ENCODE measurements at regions not wholly inside any gene's neighbourhood (a gene's known extent, or its start where the extent isn't known, plus 50 kb on each side); places are given as distances from the start of the nearest gene placed in this dataset.
"Not testable (repeated sequence)": the region's sequence is repeated elsewhere in the genome, so short reads cannot be mapped to it uniquely, and the experiment has no call there.

DNA sequence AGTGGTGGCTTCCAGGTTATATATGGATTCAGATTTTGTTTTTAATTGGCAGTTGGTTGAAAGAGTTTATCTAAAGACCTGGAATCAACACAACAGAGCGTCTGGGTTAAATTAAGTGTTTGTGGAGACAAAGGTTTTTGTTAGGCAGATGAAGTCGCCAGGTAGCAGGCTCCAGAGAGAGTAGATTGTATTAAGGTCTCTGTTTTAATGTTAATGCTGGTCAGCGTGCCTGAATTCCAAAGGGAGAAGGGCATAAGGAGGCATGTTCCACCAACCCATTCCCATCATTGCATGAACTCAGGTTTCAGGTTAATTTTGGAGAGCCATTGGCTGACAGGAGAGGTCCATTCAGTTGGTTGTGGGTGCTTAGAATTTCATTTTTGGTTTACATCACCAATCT, 744.1 kb upstream of the GJE1 start:
- Histone ChIP-seq H3K9me3 (ENCODE audit: low read length) (no peaks in the 10 kb centered on the region), H3K9ac (ENCODE audit: low read length) (no peak overlapping the region), H3K36me3 (ENCODE audit: insufficient read depth, low read length) (no peaks in the 10 kb centered on the region), H3K27me3 (ENCODE audit: insufficient read depth, low read depth, low read length) (no peaks in the 10 kb centered on the region), H3K9me2 (ENCODE audit: insufficient read depth, low read length) (no peaks in the 10 kb centered on the region), H3K4me3 (ENCODE audit: low read length) (no peak overlapping the region), H3K79me2 (replicated peaks; ENCODE audit: insufficient read depth, low read length) (no peaks in the 10 kb centered on the region), H3K4me2 (ENCODE audit: low read length) (no peak overlapping the region), H4K20me1 (ENCODE audit: insufficient read depth) (no peaks in the 10 kb centered on the region), H3F3A (ENCODE audit: insufficient read depth, low read length, poor library complexity, severe bottlenecking) (no peaks in the 10 kb centered on the region), H3K27ac (ENCODE audit: low read length) (no peak overlapping the region), H2AFZ (ENCODE audit: low read depth, low read length) (no peak overlapping the region)
- TF ChIP-seq MXI1 (conservative IDR thresholded peaks at IDR 0.05; ENCODE audit: poor library complexity, severe bottlenecking) (no peak), POLR2AphosphoS5 (IDR thresholded peaks at IDR 0.05) (no peak), SMC3 (conservative IDR thresholded peaks at IDR 0.05; ENCODE audit: poor library complexity) (no peak), REST (IDR thresholded peaks at IDR 0.05; ENCODE audit: borderline replicate concordance) (no peak), EZH2 (IDR thresholded peaks at IDR 0.05; ENCODE audit: borderline replicate concordance, insufficient read depth, low read length, poor library complexity, severe bottlenecking) (no peak), EP300 (conservative IDR thresholded peaks at IDR 0.05; ENCODE audit: poor library complexity, severe bottlenecking) (no peak), RAD21 (conservative IDR thresholded peaks at IDR 0.05) (no peak)
- TF ChIP-seq, protein P1, sequence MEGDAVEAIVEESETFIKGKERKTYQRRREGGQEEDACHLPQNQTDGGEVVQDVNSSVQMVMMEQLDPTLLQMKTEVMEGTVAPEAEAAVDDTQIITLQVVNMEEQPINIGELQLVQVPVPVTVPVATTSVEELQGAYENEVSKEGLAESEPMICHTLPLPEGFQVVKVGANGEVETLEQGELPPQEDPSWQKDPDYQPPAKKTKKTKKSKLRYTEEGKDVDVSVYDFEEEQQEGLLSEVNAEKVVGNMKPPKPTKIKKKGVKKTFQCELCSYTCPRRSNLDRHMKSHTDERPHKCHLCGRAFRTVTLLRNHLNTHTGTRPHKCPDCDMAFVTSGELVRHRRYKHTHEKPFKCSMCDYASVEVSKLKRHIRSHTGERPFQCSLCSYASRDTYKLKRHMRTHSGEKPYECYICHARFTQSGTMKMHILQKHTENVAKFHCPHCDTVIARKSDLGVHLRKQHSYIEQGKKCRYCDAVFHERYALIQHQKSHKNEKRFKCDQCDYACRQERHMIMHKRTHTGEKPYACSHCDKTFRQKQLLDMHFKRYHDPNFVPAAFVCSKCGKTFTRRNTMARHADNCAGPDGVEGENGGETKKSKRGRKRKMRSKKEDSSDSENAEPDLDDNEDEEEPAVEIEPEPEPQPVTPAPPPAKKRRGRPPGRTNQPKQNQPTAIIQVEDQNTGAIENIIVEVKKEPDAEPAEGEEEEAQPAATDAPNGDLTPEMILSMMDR (IDR thresholded peaks at IDR 0.05; ENCODE audit: poor library complexity, severe bottlenecking) = no peak

DNA sequence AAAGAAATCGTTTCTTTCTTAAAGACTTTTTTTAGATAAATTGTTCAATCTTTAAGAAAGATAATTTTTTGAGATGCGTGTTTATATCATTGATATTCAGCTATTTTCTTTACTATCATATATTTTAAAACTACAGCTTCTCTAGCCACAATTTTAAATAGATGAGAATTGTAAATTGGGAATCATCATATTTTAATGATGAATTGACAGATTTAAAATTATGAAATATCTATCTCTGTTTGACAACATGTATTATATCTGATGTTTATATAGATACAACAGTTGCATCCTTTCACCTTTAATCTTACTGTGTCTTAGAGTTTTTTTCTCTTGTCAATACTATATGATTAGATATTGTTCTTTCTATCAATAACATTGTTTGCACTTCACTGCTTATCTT, 762.3 kb upstream of the GJE1 start:
- no peaks in the 10 kb centered on the region for H3K9me3 ChIP-seq (ENCODE audit: low read length)
- H3K36me3 ChIP-seq (ENCODE audit: insufficient read depth, low read length) = no peaks in the 10 kb centered on the region
- no peak overlapping the region for H3K9ac ChIP-seq (ENCODE audit: low read length)
- no peak overlapping the region for H3K4me2 ChIP-seq (ENCODE audit: low read length)
- H3K4me3 ChIP-seq (ENCODE audit: low read length) = no peak overlapping the region
- TF ChIP-seq TAF1 (IDR thresholded peaks at IDR 0.05; ENCODE audit: low read depth) (no peak), SMC3 (conservative IDR thresholded peaks at IDR 0.05; ENCODE audit: poor library complexity) (no peak), EP300 (conservative IDR thresholded peaks at IDR 0.05; ENCODE audit: poor library complexity, severe bottlenecking) (no peak)
- H3K9me2 ChIP-seq (ENCODE audit: insufficient read depth, low read length) = no peaks in the 10 kb centered on the region
- no peak overlapping the region for H2AFZ ChIP-seq (ENCODE audit: low read depth, low read length)
- peak overlapping the region; percentile 60 for H3K27ac ChIP-seq (ENCODE audit: low read length)
- H3F3A ChIP-seq (ENCODE audit: insufficient read depth, low read length, poor library complexity, severe bottlenecking) = no peaks in the 10 kb centered on the region
- H3K27me3 ChIP-seq (ENCODE audit: insufficient read depth, low read depth, low read length) = no peaks in the 10 kb centered on the region
- no peaks in the 10 kb centered on the region for H3K79me2 ChIP-seq (replicated peaks; ENCODE audit: insufficient read depth, low read length)
- no peaks in the 10 kb centered on the region for H4K20me1 ChIP-seq (ENCODE audit: insufficient read depth)

DNA sequence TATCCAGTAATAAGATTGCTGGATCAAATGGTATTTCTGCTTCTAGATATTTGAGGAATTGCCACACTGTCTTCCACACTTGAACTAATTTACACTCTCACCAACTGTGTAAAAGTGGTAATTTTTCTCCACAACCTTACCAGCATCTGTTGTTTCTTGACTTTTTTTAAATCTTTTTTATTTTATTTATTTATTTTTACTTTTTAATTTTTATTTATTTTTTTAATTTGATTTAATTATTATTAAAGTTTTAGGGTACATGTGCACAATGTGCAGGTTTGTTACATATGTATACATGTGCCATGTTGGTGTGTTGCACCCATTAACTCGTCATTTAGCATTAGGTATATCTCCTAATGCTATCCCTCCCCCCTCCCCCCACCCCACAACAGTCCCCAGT, 765.9 kb upstream of the GJE1 start:
- H3F3A ChIP-seq (ENCODE audit: insufficient read depth, low read length, poor library complexity, severe bottlenecking); H3K27me3 ChIP-seq (ENCODE audit: insufficient read depth, low read depth, low read length); H3K36me3 ChIP-seq (ENCODE audit: insufficient read depth, low read length); H2AFZ ChIP-seq (ENCODE audit: low read depth, low read length); H3K9ac ChIP-seq (ENCODE audit: low read length); H3K79me2 ChIP-seq (replicated peaks; ENCODE audit: insufficient read depth, low read length); H3K27ac ChIP-seq (ENCODE audit: low read length); H3K9me2 ChIP-seq (ENCODE audit: insufficient read depth, low read length); H3K4me3 ChIP-seq (ENCODE audit: low read length); H4K20me1 ChIP-seq (ENCODE audit: insufficient read depth); H3K9me3 ChIP-seq (ENCODE audit: low read length); H3K4me2 ChIP-seq (ENCODE audit: low read length): not testable (repeated sequence)

All from neural cell (in vitro differentiated cells).